GM12875 (cell line): ENCODE measurements at regions not wholly inside any gene's neighbourhood (a gene's known extent, or its start where the extent isn't known, plus 50 kb on each side); places are given as distances from the start of the nearest gene placed in this dataset.

Experiments used
- H3K4me3 ChIP-seq: one replicate; pipeline ENCODE4 v1.5.1; 2011; ENCODE audit warnings: low read depth, low read length, control low read depth
- TF ChIP-seq, protein P1 (sequence below): IDR thresholded peaks from 2 replicates; pipeline ENCODE4 v1.5.1; 2011; ENCODE audit warnings: low read depth, mild to moderate bottlenecking, control low read depth, inconsistent platforms, low read length, moderate library complexity, borderline replicate concordance; ENCODE audit not compliant: insufficient read depth

- TF ChIP-seq, protein P1, sequence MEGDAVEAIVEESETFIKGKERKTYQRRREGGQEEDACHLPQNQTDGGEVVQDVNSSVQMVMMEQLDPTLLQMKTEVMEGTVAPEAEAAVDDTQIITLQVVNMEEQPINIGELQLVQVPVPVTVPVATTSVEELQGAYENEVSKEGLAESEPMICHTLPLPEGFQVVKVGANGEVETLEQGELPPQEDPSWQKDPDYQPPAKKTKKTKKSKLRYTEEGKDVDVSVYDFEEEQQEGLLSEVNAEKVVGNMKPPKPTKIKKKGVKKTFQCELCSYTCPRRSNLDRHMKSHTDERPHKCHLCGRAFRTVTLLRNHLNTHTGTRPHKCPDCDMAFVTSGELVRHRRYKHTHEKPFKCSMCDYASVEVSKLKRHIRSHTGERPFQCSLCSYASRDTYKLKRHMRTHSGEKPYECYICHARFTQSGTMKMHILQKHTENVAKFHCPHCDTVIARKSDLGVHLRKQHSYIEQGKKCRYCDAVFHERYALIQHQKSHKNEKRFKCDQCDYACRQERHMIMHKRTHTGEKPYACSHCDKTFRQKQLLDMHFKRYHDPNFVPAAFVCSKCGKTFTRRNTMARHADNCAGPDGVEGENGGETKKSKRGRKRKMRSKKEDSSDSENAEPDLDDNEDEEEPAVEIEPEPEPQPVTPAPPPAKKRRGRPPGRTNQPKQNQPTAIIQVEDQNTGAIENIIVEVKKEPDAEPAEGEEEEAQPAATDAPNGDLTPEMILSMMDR, result no peak
- no peak overlapping the region for H3K4me3 ChIP-seq
These were observed 66.1 kb downstream of the LEPR start for GRCh38 chr1:65486613-65487012.

DNA sequence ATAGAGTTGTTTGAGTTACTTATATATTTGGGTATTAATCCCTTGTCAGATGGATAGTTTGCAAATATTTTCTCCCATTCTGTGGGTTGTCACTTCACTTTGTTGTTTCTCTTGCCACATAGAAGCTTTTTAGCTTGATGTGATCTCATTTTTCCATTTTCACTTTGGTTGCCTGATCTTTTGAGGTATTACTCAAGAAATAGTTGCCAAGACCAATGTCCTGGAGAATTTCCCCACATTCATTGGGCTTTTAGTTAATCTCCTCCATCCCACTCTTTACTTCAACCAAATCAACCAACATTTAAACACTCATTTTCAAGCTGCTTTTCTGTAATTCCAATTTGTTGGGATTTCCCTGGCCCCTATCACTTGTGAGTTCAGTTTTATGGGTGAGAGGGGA is 69.0 kb downstream of the LEPR start:
- TF ChIP-seq, protein P1, result no peak
- H3K4me3 ChIP-seq, result no peak overlapping the region

- TF ChIP-seq, protein P1, result no peak
- H3K4me3 ChIP-seq, result no peak overlapping the region
These were observed 70.0 kb downstream of the LEPR start for GRCh38 chr1:65490231-65491009.

GRCh38 chr1:65491472-65491871 is 71.0 kb downstream of the LEPR start:
- TF ChIP-seq, protein P1, result no peak
- H3K4me3 ChIP-seq, result no peak overlapping the region

GRCh38 chr1:65493802-65494201 is 73.3 kb downstream of the LEPR start:
- TF ChIP-seq, protein P1, result no peak
- no peak overlapping the region for H3K4me3 ChIP-seq

DNA sequence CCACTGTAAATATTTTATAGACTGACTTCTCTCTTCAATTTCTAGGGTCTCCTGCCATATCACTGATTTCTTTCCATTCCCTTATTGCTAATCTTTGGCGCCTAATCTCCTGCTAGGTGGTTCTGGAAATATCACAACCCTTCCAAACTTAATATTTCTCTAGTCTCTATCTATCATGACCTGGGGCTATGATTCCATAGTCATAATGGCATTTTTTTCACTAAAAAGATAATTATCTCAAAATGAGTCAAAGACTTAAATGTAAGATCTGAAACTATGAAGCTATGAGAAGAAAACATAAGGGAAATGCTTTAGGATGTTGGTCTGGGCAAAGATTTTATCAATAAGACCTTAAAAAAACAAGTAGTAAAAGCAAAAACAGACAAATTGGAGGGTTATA is 74.2 kb downstream of the LEPR start:
- TF ChIP-seq, protein P1, result no peak
- H3K4me3 ChIP-seq, result no peak overlapping the region

DNA sequence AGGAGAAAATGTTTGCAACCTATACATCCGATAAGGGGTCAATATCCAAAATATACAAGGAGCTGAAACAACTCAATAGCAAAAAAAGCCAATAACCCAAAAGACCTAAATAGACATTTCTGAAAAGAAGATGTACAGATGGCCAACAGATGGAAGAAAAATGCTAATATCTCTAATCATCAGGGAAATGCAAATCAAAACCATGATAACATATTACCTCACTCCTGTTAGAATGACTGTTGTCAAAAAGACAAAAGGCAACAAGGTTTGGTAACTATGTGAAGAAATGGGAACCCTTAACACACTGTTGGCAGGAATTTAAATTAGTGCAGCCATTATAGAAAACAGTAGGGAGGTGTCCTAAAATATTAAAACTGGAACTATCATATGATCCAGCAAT is 74.7 kb downstream of the LEPR start:
- TF ChIP-seq, protein P1, result no peak

More for the DNA sequence above, 74.7 kb downstream of the LEPR start:
- no peak overlapping the region for H3K4me3 ChIP-seq
